Spleen (tissue), 7 donors: ENCODE measurements at regions not wholly inside any gene's neighbourhood (a gene's known extent, or its start where the extent isn't known, plus 50 kb on each side); places are given as distances from the start of the nearest gene placed in this dataset.

Experiments
- CTCF ChIP-seq, 11 experiments: fragments of 200-600 bp in 7 of 11; fragments of 450-650 bp in 4 of 11; sonication (generic) in 4 of 11; IDR thresholded peaks in 8 of 11; conservative IDR thresholded peaks in 3 of 11; 1 replicate in 7 of 11; 2 replicates in 4 of 11; pipeline versions ENCODE4 v1.4.0 to v1.8.0; 2016 to 2021; ENCODE audit warnings: antibody characterized with exemption in 11 of 11, inconsistent platforms in 4 of 11, mild to moderate bottlenecking in 1 of 11
- POLR2AphosphoS5 ChIP-seq, 3 donors: sonication (generic); formaldehyde crosslinking; IDR thresholded peaks; one replicate each; pipeline ENCODE4 v1.5.1; 2017; ENCODE audit warnings: antibody characterized with exemption in 3 of 3
- donor health status: DM: no; HTN: no; CAD: no; lungs with moderate emphysema.
- donor health status: DM: no; HTN: no; CAD: no.
- donor health status: DM: no; HTN: no; CAD: no.

- TF ChIP-seq CTCF (IDR thresholded peaks at IDR 0.05 in 8 of 11, conservative IDR thresholded peaks at IDR 0.05 in 3 of 11) (no peak), POLR2AphosphoS5 (IDR thresholded peaks at IDR 0.05) (no peak)
Measured at GRCh38 chr7:67918158-67918557, 921.5 kb downstream of the TYW1 start.
